Parathyroid adenoma (tissue), 2 donors: ENCODE measurements at regions not wholly inside any gene's neighbourhood (a gene's known extent, or its start where the extent isn't known, plus 50 kb on each side); places are given as distances from the start of the nearest gene placed in this dataset.

Experiments used
- H2AFZ ChIP-seq: fragments of 300-600 bp; sonication (generic); one replicate; pipeline ENCODE4 v1.7.0; 2017; ENCODE audit warnings: antibody characterized with exemption, mild to moderate bottlenecking
- H3K27ac ChIP-seq: fragments of 300-600 bp; sonication (generic); one replicate; pipeline ENCODE4 v1.7.0; 2017
- H3K27me3 ChIP-seq: fragments of 300-600 bp; sonication (generic); one replicate; pipeline ENCODE4 v1.7.0; 2017; ENCODE audit warnings: low read length; ENCODE audit not compliant: control insufficient read depth, insufficient read depth
- H3K36me3 ChIP-seq: fragments of 300-600 bp; sonication (generic); one replicate; pipeline ENCODE4 v1.7.0; 2017; ENCODE audit warnings: low read length; ENCODE audit not compliant: control insufficient read depth, insufficient read depth
- H3K4me1 ChIP-seq: fragments of 300-600 bp; sonication (generic); one replicate; pipeline ENCODE4 v1.7.0; 2017; ENCODE audit warnings: control low read depth
- H3K4me2 ChIP-seq: fragments of 300-600 bp; sonication (generic); one replicate; pipeline ENCODE4 v1.7.0; 2017; ENCODE audit warnings: low read length
- H3K4me3 ChIP-seq: fragments of 300-600 bp; sonication (generic); one replicate; pipeline ENCODE4 v1.7.0; 2017; ENCODE audit warnings: low read depth, low read length
- H3K79me2 ChIP-seq: fragments of 300-600 bp; sonication (generic); one replicate; pipeline ENCODE4 v1.7.0; 2017; ENCODE audit warnings: control low read depth
- H3K9ac ChIP-seq: fragments of 300-600 bp; sonication (generic); one replicate; pipeline ENCODE4 v1.7.0; 2017; ENCODE audit warnings: mild to moderate bottlenecking
- H3K9me3 ChIP-seq: fragments of 300-600 bp; sonication (generic); one replicate; pipeline ENCODE4 v1.7.0; 2017; ENCODE audit warnings: low read length; ENCODE audit not compliant: control insufficient read depth
- TF ChIP-seq, protein P1 (sequence below): fragments of 300-600 bp; sonication (generic); IDR thresholded peaks from one replicate; pipeline ENCODE4 v1.7.0; 2017; ENCODE audit warnings: antibody characterized with exemption, mild to moderate bottlenecking
- donor health status: primary hyperparathyroidism.

DNA sequence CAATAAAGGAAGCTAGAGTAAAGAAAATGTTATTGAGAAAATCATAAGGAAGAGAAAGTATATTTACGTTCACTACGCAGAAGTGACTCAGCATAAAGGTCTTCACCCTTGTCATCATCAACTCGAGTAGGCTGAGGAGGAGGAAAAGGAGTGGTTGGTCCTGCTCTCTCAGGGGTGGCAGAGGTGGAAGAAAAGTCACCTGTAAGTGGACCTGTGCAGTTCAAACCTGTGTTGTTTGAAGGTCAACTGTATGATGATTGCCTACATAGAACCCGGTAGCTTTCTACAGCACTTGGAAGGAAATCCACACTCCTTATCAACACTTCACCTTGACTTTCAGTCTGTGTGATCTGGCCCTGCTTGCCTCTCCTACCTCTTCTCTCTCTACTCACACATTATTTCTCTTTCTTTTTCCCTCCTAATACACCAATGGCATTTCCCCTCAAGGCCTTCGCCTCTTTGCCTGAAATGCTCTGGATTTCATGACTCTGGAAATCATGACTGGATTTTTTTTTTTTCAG lies 109.3 kb upstream of the CPEB4 start:
- Histone ChIP-seq H3K27ac (no peak overlapping the region), H3K9me3 (no peaks in the 10 kb centered on the region), H2AFZ (peak overlapping the region; percentile 10), H3K36me3 (no peaks in the 10 kb centered on the region), H3K4me3 (no peak overlapping the region), H3K4me2 (no peak overlapping the region), H3K27me3 (no peaks in the 10 kb centered on the region), H3K9ac (no peak overlapping the region), H3K79me2 (peaks cover 2% of the 10 kb centered on the region), H3K4me1 (peaks cover 19% of the 10 kb centered on the region)
- TF ChIP-seq, protein P1, sequence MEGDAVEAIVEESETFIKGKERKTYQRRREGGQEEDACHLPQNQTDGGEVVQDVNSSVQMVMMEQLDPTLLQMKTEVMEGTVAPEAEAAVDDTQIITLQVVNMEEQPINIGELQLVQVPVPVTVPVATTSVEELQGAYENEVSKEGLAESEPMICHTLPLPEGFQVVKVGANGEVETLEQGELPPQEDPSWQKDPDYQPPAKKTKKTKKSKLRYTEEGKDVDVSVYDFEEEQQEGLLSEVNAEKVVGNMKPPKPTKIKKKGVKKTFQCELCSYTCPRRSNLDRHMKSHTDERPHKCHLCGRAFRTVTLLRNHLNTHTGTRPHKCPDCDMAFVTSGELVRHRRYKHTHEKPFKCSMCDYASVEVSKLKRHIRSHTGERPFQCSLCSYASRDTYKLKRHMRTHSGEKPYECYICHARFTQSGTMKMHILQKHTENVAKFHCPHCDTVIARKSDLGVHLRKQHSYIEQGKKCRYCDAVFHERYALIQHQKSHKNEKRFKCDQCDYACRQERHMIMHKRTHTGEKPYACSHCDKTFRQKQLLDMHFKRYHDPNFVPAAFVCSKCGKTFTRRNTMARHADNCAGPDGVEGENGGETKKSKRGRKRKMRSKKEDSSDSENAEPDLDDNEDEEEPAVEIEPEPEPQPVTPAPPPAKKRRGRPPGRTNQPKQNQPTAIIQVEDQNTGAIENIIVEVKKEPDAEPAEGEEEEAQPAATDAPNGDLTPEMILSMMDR: no peak

DNA sequence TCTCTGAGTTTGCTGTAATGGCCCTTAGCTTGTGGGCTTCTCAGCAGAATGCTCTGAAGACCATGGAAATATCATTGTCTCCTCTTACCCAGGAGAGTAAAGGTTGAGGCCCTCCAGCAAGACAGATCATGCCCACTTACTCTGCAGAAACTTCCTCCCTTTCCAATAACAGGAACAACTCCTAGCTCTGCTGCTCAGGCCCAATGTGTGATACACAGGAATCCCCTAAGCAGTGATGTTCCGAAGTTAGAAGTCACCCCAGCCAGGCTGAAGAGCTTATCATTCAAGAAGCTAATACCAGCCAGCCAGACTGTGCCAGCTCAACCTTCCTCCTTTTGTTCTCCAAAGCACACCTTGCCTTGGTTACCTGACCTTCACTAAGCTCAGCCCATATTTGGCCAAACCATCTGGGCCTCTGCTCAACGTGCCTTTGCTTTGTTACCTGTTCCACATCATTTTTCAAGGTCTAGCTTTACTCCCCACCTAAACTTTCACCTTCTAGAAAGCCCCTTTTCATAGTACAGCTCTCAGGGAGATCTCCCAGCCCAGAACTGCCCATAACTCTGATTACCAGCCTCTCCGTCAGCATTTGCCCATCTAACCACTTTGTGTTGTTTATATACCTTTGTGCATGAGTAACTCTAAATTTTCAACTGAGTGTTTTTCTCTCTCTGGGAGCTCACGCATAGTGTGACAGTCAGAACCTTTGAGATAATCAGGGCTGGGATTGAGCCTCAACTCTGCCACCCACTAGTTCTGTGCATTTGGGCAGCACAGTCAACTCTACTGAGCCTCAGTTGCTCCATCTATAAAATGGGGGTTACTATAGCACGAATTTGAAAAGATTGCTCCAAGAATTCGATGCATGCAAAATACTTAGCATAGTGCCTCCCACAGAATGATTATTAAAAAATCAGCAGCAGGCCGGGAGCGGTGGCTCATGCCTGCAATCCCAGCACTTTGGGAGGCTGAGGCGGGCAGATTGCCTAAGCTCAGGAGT lies 107.6 kb upstream of the CPEB4 start:
- TF ChIP-seq, protein P1: no peak
- H3K4me3 ChIP-seq: no peak overlapping the region
- H3K9me3 ChIP-seq: no peaks in the 10 kb centered on the region
- H3K9ac ChIP-seq: no peak overlapping the region
- peaks cover 22% of the 10 kb centered on the region for H3K4me1 ChIP-seq
- H3K4me2 ChIP-seq: no peak overlapping the region
- no peaks in the 10 kb centered on the region for H3K27me3 ChIP-seq
- H3K79me2 ChIP-seq: peaks cover 2% of the 10 kb centered on the region
- no peaks in the 10 kb centered on the region for H3K36me3 ChIP-seq
- no peak overlapping the region for H3K27ac ChIP-seq
- H2AFZ ChIP-seq: peak overlapping the region; percentile 40

DNA sequence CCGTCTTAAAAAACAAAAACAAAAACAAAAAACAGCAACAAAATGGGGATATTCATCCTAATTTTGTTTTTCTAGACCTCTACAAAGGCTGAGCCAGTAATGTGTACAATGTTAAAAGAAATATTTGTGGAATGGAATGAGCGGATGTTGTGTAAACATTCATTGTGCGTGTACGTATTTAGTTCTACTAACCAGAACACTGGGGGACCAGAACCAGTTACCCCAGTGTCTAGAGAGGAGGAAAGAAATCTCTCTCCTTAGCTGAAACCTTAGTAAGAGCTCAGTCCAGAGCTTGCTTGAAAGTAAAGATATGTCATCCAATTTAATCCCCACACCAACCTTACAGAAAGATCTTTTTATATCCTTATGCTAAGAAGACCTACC lies 106.7 kb upstream of the CPEB4 start:
- no peak overlapping the region for H3K4me3 ChIP-seq
- peaks cover 2% of the 10 kb centered on the region for H3K79me2 ChIP-seq
- peak overlapping the region; percentile 61 for H2AFZ ChIP-seq
- no peak overlapping the region for H3K9ac ChIP-seq
- no peaks in the 10 kb centered on the region for H3K9me3 ChIP-seq
- H3K27me3 ChIP-seq: no peaks in the 10 kb centered on the region
- no peak overlapping the region for H3K4me2 ChIP-seq
- H3K36me3 ChIP-seq: no peaks in the 10 kb centered on the region
- TF ChIP-seq, protein P1: no peak
- H3K4me1 ChIP-seq: peaks cover 22% of the 10 kb centered on the region
- peak overlapping the region; percentile 67 for H3K27ac ChIP-seq

GRCh38 chr5:173781816-173782670 lies 106.1 kb upstream of the CPEB4 start:
- TF ChIP-seq, protein P1: no peak
- Histone ChIP-seq H3K36me3 (no peaks in the 10 kb centered on the region), H3K9me3 (no peaks in the 10 kb centered on the region), H2AFZ (peak overlapping the region; percentile 61), H3K79me2 (peaks cover 2% of the 10 kb centered on the region), H3K4me1 (peaks cover 21% of the 10 kb centered on the region), H3K9ac (no peak overlapping the region), H3K27me3 (no peaks in the 10 kb centered on the region), H3K27ac (peak overlapping the region; percentile 67), H3K4me2 (no peak overlapping the region), H3K4me3 (no peak overlapping the region)
